ENCODE measurements at regions not wholly inside any gene's neighbourhood (a gene's known extent, or its start where the extent isn't known, plus 50 kb on each side); places are given as distances from the start of the nearest gene placed in this dataset.

GRCh38 chr1:166258017-166258416 is 91.2 kb upstream of the FAM78B start:
- POLR2A ChIA-PET: no interaction called here
- no peak for DNase-seq (ENCODE audit: extremely low spot score)
- TF ChIP-seq PKNOX1 (IDR thresholded peaks at IDR 0.05) (no peak), HDGF (IDR thresholded peaks at IDR 0.05; ENCODE audit: borderline replicate concordance) (no peak), BHLHE40 (IDR thresholded peaks at IDR 0.05; ENCODE audit: borderline replicate concordance) (no peak), ARNT (IDR thresholded peaks at IDR 0.05) (no peak), L3MBTL2 (conservative IDR thresholded peaks at IDR 0.05) (no peak), NFRKB (IDR thresholded peaks at IDR 0.05) (no peak), ELF4 (IDR thresholded peaks at IDR 0.05) (no peak), FOXM1 (IDR thresholded peaks at IDR 0.05; ENCODE audit: borderline replicate concordance) (no peak), LEF1 (IDR thresholded peaks at IDR 0.05; ENCODE audit: borderline replicate concordance) (no peak), SP1 (IDR thresholded peaks at IDR 0.05) (no peak), FOXA1 (IDR thresholded peaks at IDR 0.05) (no peak), TARDBP (IDR thresholded peaks at IDR 0.05) (no peak)
- CTCF ChIA-PET: interaction anchor here (0.6 kb wide), 1 partner anchor 34 kb away, joined by 3 read pairs; no protein-coding TSS in a partner anchor

GRCh38 chr1:166261511-166261910 is 94.7 kb upstream of the FAM78B start:
- no peak for TF ChIP-seq TARDBP (IDR thresholded peaks at IDR 0.05)
- no peak for TF ChIP-seq NFRKB (IDR thresholded peaks at IDR 0.05)
- no peak for TF ChIP-seq HDGF (IDR thresholded peaks at IDR 0.05; ENCODE audit: borderline replicate concordance)
- TF ChIP-seq FOXK2 (IDR thresholded peaks at IDR 0.05): no peak
- no peak for TF ChIP-seq ZNF384 (IDR thresholded peaks at IDR 0.05)
- no peak for TF ChIP-seq SUZ12 (IDR thresholded peaks at IDR 0.05)
- no peak for TF ChIP-seq LEF1 (IDR thresholded peaks at IDR 0.05; ENCODE audit: borderline replicate concordance)
- no peak for TF ChIP-seq ELF4 (IDR thresholded peaks at IDR 0.05)
- TF ChIP-seq BHLHE40 (IDR thresholded peaks at IDR 0.05; ENCODE audit: borderline replicate concordance): no peak
- TF ChIP-seq FOXA1 (IDR thresholded peaks at IDR 0.05): no peak
- no peak for TF ChIP-seq L3MBTL2 (conservative IDR thresholded peaks at IDR 0.05)
- no peak for TF ChIP-seq SP1 (IDR thresholded peaks at IDR 0.05)
- no peak for TF ChIP-seq CTBP1 (IDR thresholded peaks at IDR 0.05; ENCODE audit: borderline replicate concordance)
- DNase-seq (ENCODE audit: extremely low spot score): no peak
- CTCF ChIA-PET: no interaction called here
- POLR2A ChIA-PET: no interaction called here

- POLR2A ChIA-PET: no interaction called here
- DNase-seq (ENCODE audit: extremely low spot score): no peak
- TF ChIP-seq FOXA1 (IDR thresholded peaks at IDR 0.05) (no peak), FOXK2 (IDR thresholded peaks at IDR 0.05) (no peak), LEF1 (IDR thresholded peaks at IDR 0.05; ENCODE audit: borderline replicate concordance) (no peak), SUZ12 (IDR thresholded peaks at IDR 0.05) (no peak), FOXM1 (IDR thresholded peaks at IDR 0.05; ENCODE audit: borderline replicate concordance) (no peak), ARNT (IDR thresholded peaks at IDR 0.05) (no peak), L3MBTL2 (conservative IDR thresholded peaks at IDR 0.05) (no peak)
- CTCF ChIA-PET: no interaction called here
These were observed 103.8 kb upstream of the FAM78B start for GRCh38 chr1:166270476-166271150.

GRCh38 chr1:166271151-166271538 is 104.3 kb upstream of the FAM78B start:
- ChIA-PET POLR2A (no interaction called here), CTCF (no interaction called here)
- no peak for DNase-seq (ENCODE audit: extremely low spot score)
- TF ChIP-seq L3MBTL2 (conservative IDR thresholded peaks at IDR 0.05): no peak
- TF ChIP-seq NFRKB (IDR thresholded peaks at IDR 0.05): no peak
- TF ChIP-seq CTBP1 (IDR thresholded peaks at IDR 0.05; ENCODE audit: borderline replicate concordance): no peak
- TF ChIP-seq ZNF384 (IDR thresholded peaks at IDR 0.05): no peak
- no peak for TF ChIP-seq FOXM1 (IDR thresholded peaks at IDR 0.05; ENCODE audit: borderline replicate concordance)
- no peak for TF ChIP-seq SUZ12 (IDR thresholded peaks at IDR 0.05)
- no peak for TF ChIP-seq ELF4 (IDR thresholded peaks at IDR 0.05)
- no peak for TF ChIP-seq LEF1 (IDR thresholded peaks at IDR 0.05; ENCODE audit: borderline replicate concordance)

GRCh38 chr1:166272155-166272554 is 105.4 kb upstream of the FAM78B start:
- POLR2A ChIA-PET: no interaction called here
- TF ChIP-seq SP1 (IDR thresholded peaks at IDR 0.05) (no peak), NFRKB (IDR thresholded peaks at IDR 0.05) (no peak), BHLHE40 (IDR thresholded peaks at IDR 0.05; ENCODE audit: borderline replicate concordance) (no peak), ZNF384 (IDR thresholded peaks at IDR 0.05) (no peak), PKNOX1 (IDR thresholded peaks at IDR 0.05) (no peak), CTBP1 (IDR thresholded peaks at IDR 0.05; ENCODE audit: borderline replicate concordance) (no peak), TARDBP (IDR thresholded peaks at IDR 0.05) (no peak), LEF1 (IDR thresholded peaks at IDR 0.05; ENCODE audit: borderline replicate concordance) (no peak), ELF4 (IDR thresholded peaks at IDR 0.05) (no peak), HDGF (IDR thresholded peaks at IDR 0.05; ENCODE audit: borderline replicate concordance) (no peak), FOXK2 (IDR thresholded peaks at IDR 0.05) (no peak), FOXA1 (IDR thresholded peaks at IDR 0.05) (no peak)
- CTCF ChIA-PET: no interaction called here
- no peak for DNase-seq (ENCODE audit: extremely low spot score)

- no peak for TF ChIP-seq ARNT (IDR thresholded peaks at IDR 0.05)
- no peak for TF ChIP-seq ZNF384 (IDR thresholded peaks at IDR 0.05)
- TF ChIP-seq HDGF (IDR thresholded peaks at IDR 0.05; ENCODE audit: borderline replicate concordance): no peak
- no peak for TF ChIP-seq PKNOX1 (IDR thresholded peaks at IDR 0.05)
- no peak for TF ChIP-seq SUZ12 (IDR thresholded peaks at IDR 0.05)
- no peak for TF ChIP-seq FOXA1 (IDR thresholded peaks at IDR 0.05)
- no peak for TF ChIP-seq TARDBP (IDR thresholded peaks at IDR 0.05)
- TF ChIP-seq L3MBTL2 (conservative IDR thresholded peaks at IDR 0.05): no peak
- no peak for TF ChIP-seq CTBP1 (IDR thresholded peaks at IDR 0.05; ENCODE audit: borderline replicate concordance)
- TF ChIP-seq ELF4 (IDR thresholded peaks at IDR 0.05): no peak
- no peak for TF ChIP-seq FOXK2 (IDR thresholded peaks at IDR 0.05)
- no peak for TF ChIP-seq BHLHE40 (IDR thresholded peaks at IDR 0.05; ENCODE audit: borderline replicate concordance)
- DNase-seq (ENCODE audit: extremely low spot score): no peak
- ChIA-PET CTCF (no interaction called here), POLR2A (no interaction called here)
These were observed 106.0 kb upstream of the FAM78B start for GRCh38 chr1:166272851-166273250.
